HEK293 (cell line): ENCODE measurements at regions not wholly inside any gene's neighbourhood (a gene's known extent, or its start where the extent isn't known, plus 50 kb on each side); places are given as distances from the start of the nearest gene placed in this dataset.

Experiments
- YY1 ChIP-seq: fragments of 450-650 bp; formaldehyde crosslinking; IDR thresholded peaks from 2 replicates; pipeline ENCODE4 v1.5.1; 2018; ENCODE audit warnings: missing biosample characterization, missing genetic modification characterization
- ZIC2 ChIP-seq: fragments of 450-650 bp; formaldehyde crosslinking; IDR thresholded peaks from 2 replicates; pipeline ENCODE4 v1.5.1; 2016; ENCODE audit warnings: missing biosample characterization, missing genetic modification characterization
- ZNF654 ChIP-seq: fragments of 450-650 bp; formaldehyde crosslinking; IDR thresholded peaks from 2 replicates; pipeline ENCODE4 v1.5.1; 2016; ENCODE audit warnings: low read depth, missing biosample characterization, missing genetic modification characterization
- ZNF792 ChIP-seq: fragments of 450-650 bp; formaldehyde crosslinking; IDR thresholded peaks from 2 replicates; pipeline ENCODE4 v1.5.1; 2016; ENCODE audit warnings: missing biosample characterization, missing genetic modification characterization
- TF ChIP-seq, protein P1 (sequence below): fragments of 450-650 bp; formaldehyde crosslinking; IDR thresholded peaks from 2 replicates; pipeline ENCODE4 v1.5.1; 2016; ENCODE audit warnings: missing biosample characterization, missing genetic modification characterization
- TF ChIP-seq, protein P2 (sequence below): fragments of 450-650 bp; formaldehyde crosslinking; IDR thresholded peaks from 2 replicates; pipeline ENCODE4 v1.5.1; 2016; ENCODE audit warnings: missing biosample characterization, missing genetic modification characterization
- TF ChIP-seq, protein P3 (sequence below): fragments of 450-650 bp; formaldehyde crosslinking; IDR thresholded peaks from 2 replicates; pipeline ENCODE4 v1.5.1; 2017; ENCODE audit warnings: missing biosample characterization, missing genetic modification characterization

DNA sequence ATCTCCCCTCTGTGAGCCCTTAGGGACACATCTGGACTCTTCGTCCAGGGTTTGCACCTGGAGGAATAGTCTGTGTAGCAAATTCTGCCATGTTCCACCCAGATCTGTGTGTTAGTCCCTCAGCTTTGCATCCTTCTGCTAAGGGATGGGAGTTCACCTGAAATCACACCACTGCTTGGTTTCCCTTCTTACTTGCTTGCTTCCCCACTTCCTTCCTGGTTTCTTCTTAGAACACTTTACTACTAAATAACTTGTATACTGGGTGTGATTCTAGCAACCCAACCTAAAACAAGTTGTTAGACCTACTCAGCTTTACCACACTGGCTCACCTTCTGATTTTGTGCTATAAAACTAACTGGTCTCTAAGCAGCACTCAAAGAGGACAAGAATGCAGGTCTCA lies 202.6 kb upstream of the MAP3K1 start:
- TF ChIP-seq, protein P1, sequence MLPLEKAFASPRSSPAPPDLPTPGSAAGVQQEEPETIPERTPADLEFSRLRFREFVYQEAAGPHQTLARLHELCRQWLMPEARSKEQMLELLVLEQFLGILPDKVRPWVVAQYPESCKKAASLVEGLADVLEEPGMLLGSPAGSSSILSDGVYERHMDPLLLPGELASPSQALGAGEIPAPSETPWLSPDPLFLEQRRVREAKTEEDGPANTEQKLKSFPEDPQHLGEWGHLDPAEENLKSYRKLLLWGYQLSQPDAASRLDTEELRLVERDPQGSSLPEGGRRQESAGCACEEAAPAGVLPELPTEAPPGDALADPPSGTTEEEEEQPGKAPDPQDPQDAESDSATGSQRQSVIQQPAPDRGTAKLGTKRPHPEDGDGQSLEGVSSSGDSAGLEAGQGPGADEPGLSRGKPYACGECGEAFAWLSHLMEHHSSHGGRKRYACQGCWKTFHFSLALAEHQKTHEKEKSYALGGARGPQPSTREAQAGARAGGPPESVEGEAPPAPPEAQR (tag by site-specific recombination), result no peak
- TF ChIP-seq, protein P2, sequence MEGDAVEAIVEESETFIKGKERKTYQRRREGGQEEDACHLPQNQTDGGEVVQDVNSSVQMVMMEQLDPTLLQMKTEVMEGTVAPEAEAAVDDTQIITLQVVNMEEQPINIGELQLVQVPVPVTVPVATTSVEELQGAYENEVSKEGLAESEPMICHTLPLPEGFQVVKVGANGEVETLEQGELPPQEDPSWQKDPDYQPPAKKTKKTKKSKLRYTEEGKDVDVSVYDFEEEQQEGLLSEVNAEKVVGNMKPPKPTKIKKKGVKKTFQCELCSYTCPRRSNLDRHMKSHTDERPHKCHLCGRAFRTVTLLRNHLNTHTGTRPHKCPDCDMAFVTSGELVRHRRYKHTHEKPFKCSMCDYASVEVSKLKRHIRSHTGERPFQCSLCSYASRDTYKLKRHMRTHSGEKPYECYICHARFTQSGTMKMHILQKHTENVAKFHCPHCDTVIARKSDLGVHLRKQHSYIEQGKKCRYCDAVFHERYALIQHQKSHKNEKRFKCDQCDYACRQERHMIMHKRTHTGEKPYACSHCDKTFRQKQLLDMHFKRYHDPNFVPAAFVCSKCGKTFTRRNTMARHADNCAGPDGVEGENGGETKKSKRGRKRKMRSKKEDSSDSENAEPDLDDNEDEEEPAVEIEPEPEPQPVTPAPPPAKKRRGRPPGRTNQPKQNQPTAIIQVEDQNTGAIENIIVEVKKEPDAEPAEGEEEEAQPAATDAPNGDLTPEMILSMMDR (tag by site-specific recombination), result no peak
- TF ChIP-seq ZNF792 (tag by site-specific recombination), result no peak
- TF ChIP-seq ZNF654 (tag by site-specific recombination), result no peak
- no peak for TF ChIP-seq YY1 (tag by site-specific recombination)
- no peak for TF ChIP-seq ZIC2
- TF ChIP-seq, protein P3, sequence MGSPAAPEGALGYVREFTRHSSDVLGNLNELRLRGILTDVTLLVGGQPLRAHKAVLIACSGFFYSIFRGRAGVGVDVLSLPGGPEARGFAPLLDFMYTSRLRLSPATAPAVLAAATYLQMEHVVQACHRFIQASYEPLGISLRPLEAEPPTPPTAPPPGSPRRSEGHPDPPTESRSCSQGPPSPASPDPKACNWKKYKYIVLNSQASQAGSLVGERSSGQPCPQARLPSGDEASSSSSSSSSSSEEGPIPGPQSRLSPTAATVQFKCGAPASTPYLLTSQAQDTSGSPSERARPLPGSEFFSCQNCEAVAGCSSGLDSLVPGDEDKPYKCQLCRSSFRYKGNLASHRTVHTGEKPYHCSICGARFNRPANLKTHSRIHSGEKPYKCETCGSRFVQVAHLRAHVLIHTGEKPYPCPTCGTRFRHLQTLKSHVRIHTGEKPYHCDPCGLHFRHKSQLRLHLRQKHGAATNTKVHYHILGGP (tag by site-specific recombination), result no peak
